Gastrocnemius medialis (tissue), 4 donors: ENCODE measurements at regions not wholly inside any gene's neighbourhood (a gene's known extent, or its start where the extent isn't known, plus 50 kb on each side); places are given as distances from the start of the nearest gene placed in this dataset.
"Not testable (repeated sequence)": the region's sequence is repeated elsewhere in the genome, so short reads cannot be mapped to it uniquely, and the experiment has no call there.

Experiments
- ATAC-seq, 2 donors: fragments of 150-250 bp; one replicate each; pipeline ENCODE4 v1.9.1; 2016
- DNase-seq, 2 donors: peaks; one replicate each; pipeline ENCODE4 v3.0.0-alpha.2; 2019
- H3K27ac ChIP-seq, 4 donors: fragments of 200-600 bp; sonication (generic); 1 replicate in 1 of 4; 2 replicates in 3 of 4; pipeline ENCODE4 v1.5.1; 2016 to 2018; ENCODE audit warnings: mild to moderate bottlenecking in 2 of 4, moderate library complexity in 1 of 4
- H3K27me3 ChIP-seq, 3 donors: fragments of 200-600 bp; sonication (generic) in 2 of 3; 1 replicate in 1 of 3; 2 replicates in 2 of 3; pipeline versions ENCODE4 v1.5.1 to v1.6.0; 2016 to 2019; ENCODE audit warnings: mild to moderate bottlenecking in 1 of 3, moderate library complexity in 1 of 3
- H3K36me3 ChIP-seq, 2 donors: fragments of 200-600 bp; sonication (generic) in 1 of 2; one replicate each; pipeline ENCODE4 v1.5.1; 2017 to 2018
- H3K4me1 ChIP-seq, 2 donors: fragments of 200-600 bp; sonication (generic) in 1 of 2; one replicate each; pipeline ENCODE4 v1.5.1; 2016 to 2017; ENCODE audit warnings: mild to moderate bottlenecking in 2 of 2
- H3K4me3 ChIP-seq, 4 donors: fragments of 200-600 bp; sonication (generic) in 3 of 4; 1 replicate in 1 of 4; 2 replicates in 3 of 4; pipeline ENCODE4 v1.5.1; 2016 to 2019; ENCODE audit warnings: mild to moderate bottlenecking in 2 of 4
- H3K9me3 ChIP-seq, 3 donors: fragments of 200-600 bp; sonication (generic) in 2 of 3; 1 replicate in 1 of 3; 2 replicates in 2 of 3; pipeline ENCODE4 v1.5.1; 2016 to 2019
- POLR2A ChIP-seq, 2 donors: fragments of 450-650 bp; IDR thresholded peaks; one replicate each; pipeline ENCODE4 v1.6.1; 2017; ENCODE audit warnings: antibody characterized with exemption in 2 of 2, mild to moderate bottlenecking in 2 of 2, moderate library complexity in 2 of 2
- in situ Hi-C, 4 donors: fragments of 200-750 bp; cut with MboI; loops; one replicate each; pipeline versions ENCODE4 v1.15.0 to v1.8.0; 2017; ENCODE audit warnings: low sequenced_read_pairs in 4 of 4
- intact Hi-C: fragments of 100-400 bp; cut with DNase I; formaldehyde crosslinking; loops from one replicate; pipeline ENCODE4 v1.15.1; 2023; ENCODE audit warnings: low total_unique reads
- TF ChIP-seq, protein P1 (sequence below), 5 experiments: fragments of 450-650 bp in 3 of 5; fragments of 200-600 bp in 2 of 5; sonication (generic) in 2 of 5; IDR thresholded peaks in 4 of 5; conservative IDR thresholded peaks in 1 of 5; 1 replicate in 4 of 5; 2 replicates in 1 of 5; pipeline ENCODE4 v1.5.1; 2016 to 2019; ENCODE audit warnings: antibody characterized with exemption in 5 of 5, mild to moderate bottlenecking in 3 of 5, moderate library complexity in 3 of 5

DNA sequence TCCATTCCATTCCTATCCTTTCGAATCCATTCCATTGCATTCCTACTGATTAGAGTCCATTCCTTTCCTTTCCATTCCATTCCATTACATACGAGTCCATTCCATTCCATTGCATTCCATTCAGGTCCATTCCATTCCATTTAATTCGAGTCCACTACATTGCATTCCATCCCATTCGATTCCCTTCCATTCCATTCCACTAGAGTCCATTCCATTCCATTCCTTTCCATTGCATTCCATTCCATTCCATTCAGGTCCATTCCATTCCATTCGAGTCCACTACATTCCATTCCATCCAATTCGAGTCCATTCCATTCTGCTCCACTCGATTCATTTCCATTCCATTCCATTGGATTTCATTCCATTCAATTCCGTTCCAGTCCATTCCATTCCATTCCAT is 1133.6 kb downstream of the RPIA start:
- Histone ChIP-seq H3K27ac (no peak overlapping the region), H3K9me3 (peaks cover 0 to 13% (median 3%) of the 10 kb centered on the region in 3 donors), H3K4me1 (no peaks in the 10 kb centered on the region), H3K4me3 (no peak overlapping the region), H3K27me3 (no peaks in the 10 kb centered on the region), H3K36me3 (no peaks in the 10 kb centered on the region)
- DNase-seq (no peak), ATAC-seq (no peak)
- in situ Hi-C loops (no loop called here), intact Hi-C loops (no loop called here)
- TF ChIP-seq, protein P1, sequence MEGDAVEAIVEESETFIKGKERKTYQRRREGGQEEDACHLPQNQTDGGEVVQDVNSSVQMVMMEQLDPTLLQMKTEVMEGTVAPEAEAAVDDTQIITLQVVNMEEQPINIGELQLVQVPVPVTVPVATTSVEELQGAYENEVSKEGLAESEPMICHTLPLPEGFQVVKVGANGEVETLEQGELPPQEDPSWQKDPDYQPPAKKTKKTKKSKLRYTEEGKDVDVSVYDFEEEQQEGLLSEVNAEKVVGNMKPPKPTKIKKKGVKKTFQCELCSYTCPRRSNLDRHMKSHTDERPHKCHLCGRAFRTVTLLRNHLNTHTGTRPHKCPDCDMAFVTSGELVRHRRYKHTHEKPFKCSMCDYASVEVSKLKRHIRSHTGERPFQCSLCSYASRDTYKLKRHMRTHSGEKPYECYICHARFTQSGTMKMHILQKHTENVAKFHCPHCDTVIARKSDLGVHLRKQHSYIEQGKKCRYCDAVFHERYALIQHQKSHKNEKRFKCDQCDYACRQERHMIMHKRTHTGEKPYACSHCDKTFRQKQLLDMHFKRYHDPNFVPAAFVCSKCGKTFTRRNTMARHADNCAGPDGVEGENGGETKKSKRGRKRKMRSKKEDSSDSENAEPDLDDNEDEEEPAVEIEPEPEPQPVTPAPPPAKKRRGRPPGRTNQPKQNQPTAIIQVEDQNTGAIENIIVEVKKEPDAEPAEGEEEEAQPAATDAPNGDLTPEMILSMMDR (IDR thresholded peaks at IDR 0.05 in 4 of 5, conservative IDR thresholded peaks at IDR 0.05 in 1 of 5), result no peak
- TF ChIP-seq POLR2A (IDR thresholded peaks at IDR 0.05), result no peak

- intact Hi-C loops, DNase-seq, in situ Hi-C loops: not testable (repeated sequence)
Observed at GRCh38 chr2:89826741-89827140, 1135.3 kb downstream of the RPIA start.

DNA sequence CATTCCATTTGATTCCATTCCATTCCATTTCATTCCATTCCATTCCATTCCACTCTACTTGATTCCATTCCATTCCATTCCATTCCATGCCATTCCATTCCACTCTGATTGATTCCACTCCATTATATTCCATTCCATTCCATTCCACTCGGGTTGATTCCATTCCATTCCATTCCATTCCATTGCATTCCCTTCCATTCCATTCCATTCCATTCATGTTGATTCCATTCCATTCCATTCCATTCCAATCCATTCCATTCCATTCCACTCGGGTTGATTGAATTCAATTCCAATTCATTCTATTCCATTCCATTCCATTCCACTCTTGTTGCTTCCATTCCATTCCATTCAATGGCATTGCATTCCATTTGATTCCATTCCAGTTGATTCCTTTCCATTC is 1136.4 kb downstream of the RPIA start:
- H3K9me3 ChIP-seq, result peaks cover 0 to 11% (median 0%) of the 10 kb centered on the region in 3 donors
- H3K27ac ChIP-seq, intact Hi-C loops, DNase-seq, H3K27me3 ChIP-seq, ATAC-seq, H3K36me3 ChIP-seq, in situ Hi-C loops, H3K4me1 ChIP-seq, H3K4me3 ChIP-seq: not testable (repeated sequence)

More at GRCh38 chr2:89826741-89827140, 1135.3 kb downstream of the RPIA start:
- H3K4me3 ChIP-seq, ATAC-seq, H3K4me1 ChIP-seq, H3K36me3 ChIP-seq, H3K27me3 ChIP-seq, H3K27ac ChIP-seq: not testable (repeated sequence)
- H3K9me3 ChIP-seq, result peaks cover 0 to 11% (median under 1%) of the 10 kb centered on the region in 3 donors

GRCh38 chr2:89828416-89828815 is 1136.9 kb downstream of the RPIA start:
- H3K36me3 ChIP-seq, intact Hi-C loops, ATAC-seq, H3K27ac ChIP-seq, DNase-seq, H3K4me1 ChIP-seq, in situ Hi-C loops, H3K27me3 ChIP-seq, H3K4me3 ChIP-seq: not testable (repeated sequence)
- H3K9me3 ChIP-seq, result peaks cover 0 to 11% (median 0%) of the 10 kb centered on the region in 3 donors

DNA sequence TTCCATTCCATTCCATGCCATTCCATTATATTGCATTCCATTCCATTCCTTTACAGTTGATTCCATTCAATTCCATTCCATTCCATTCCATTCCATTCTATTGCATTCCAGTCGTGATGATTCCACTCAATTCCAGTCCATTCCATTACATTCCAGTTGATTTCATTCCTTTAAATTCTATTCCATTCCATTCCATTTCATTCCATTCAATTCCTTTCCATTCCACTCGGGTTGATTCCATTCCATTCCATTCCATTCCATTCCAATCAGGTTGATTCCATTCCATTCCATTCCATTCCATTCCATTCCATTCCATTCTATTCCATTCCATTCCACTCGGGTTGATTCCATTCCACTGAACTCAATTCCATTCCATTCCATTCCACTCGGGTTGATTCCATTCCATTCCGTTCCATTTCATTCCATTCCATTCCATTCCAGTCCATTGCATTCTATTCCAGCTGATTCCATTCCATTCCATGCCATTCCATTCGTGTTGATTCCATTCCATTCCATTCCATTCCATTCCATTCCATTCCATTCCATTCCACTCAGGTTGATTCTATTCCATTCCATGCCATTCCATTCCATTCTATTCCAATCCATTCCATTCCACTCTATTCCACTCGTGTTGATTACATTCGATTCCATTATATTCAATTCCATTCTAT is 1137.6 kb downstream of the RPIA start:
- H3K27ac ChIP-seq, H3K4me1 ChIP-seq, H3K4me3 ChIP-seq, intact Hi-C loops, H3K36me3 ChIP-seq, DNase-seq, H3K27me3 ChIP-seq, in situ Hi-C loops: not testable (repeated sequence)
- ATAC-seq, result peak; percentile 39 to 43
- H3K9me3 ChIP-seq, result peaks cover 0 to 11% (median 0%) of the 10 kb centered on the region in 3 donors

- intact Hi-C loops (no loop called here), in situ Hi-C loops (no loop called here)
- no peak overlapping the region for H3K4me3 ChIP-seq
- no peaks in the 10 kb centered on the region for H3K27me3 ChIP-seq
- H3K9me3 ChIP-seq, result peaks cover 0 to 11% (median 0%) of the 10 kb centered on the region in 3 donors
- ATAC-seq (no peak), DNase-seq (no peak)
- H3K4me1 ChIP-seq, result no peaks in the 10 kb centered on the region
- no peak overlapping the region for H3K27ac ChIP-seq
- TF ChIP-seq, protein P1 (IDR thresholded peaks at IDR 0.05 in 4 of 5, conservative IDR thresholded peaks at IDR 0.05 in 1 of 5), result no peak
- no peak for TF ChIP-seq POLR2A (IDR thresholded peaks at IDR 0.05)
- H3K36me3 ChIP-seq, result no peaks in the 10 kb centered on the region
Observed at GRCh38 chr2:89829828-89830227, 1138.4 kb downstream of the RPIA start.

DNA sequence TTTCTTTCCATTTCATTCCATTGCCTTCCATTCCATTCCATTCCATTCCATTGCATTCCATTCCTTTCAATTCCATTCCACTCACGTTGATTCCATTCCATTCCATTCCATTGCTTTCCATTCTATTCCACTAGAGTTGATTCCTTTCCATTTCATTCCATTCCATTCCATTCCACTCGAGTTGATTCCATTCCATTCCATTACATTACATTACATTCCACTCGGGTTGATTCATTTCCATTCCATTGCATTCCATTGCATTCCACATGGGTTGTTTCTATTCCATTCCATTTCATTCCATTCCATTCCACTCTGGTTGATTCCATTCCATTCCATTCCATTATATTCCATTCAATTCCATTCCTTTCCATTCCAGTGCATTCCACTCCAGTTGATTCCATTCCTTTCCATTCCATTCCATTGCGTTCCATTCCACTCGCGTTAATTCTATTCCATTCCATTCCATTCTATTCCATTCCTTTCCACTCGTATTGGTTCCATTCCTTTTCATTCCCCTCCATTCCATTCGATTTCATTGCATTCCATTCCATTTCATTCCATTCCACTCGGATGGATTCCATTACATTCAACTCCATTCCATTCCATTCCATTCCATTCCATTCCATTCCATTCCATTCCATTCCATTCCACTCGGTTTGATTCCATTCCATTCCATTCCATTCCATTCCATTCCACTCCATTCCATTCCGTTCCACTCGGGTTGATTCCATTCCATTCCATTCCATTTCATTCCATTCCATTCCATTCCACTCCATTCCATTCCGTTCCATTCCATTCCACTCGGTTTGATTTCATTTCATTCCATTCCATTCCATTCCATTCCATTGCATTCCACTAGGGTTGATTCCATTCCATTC is 1139.1 kb downstream of the RPIA start:
- intact Hi-C loops, DNase-seq, H3K27ac ChIP-seq, H3K4me3 ChIP-seq, H3K36me3 ChIP-seq, in situ Hi-C loops, H3K4me1 ChIP-seq, H3K27me3 ChIP-seq: not testable (repeated sequence)
- peaks cover 0 to 11% (median 0%) of the 10 kb centered on the region in 3 donors for H3K9me3 ChIP-seq
- peak in 1 of 2 donors; percentile 27 for ATAC-seq
